Stomach (tissue), 8 donors: ENCODE measurements at regions not wholly inside any gene's neighbourhood (a gene's known extent, or its start where the extent isn't known, plus 50 kb on each side); places are given as distances from the start of the nearest gene placed in this dataset.

Experiments
- DNase-seq, 2 donors: peaks; one replicate each; pipeline versions ENCODE4 v3.0.0 to v3.0.0-alpha.2; 2013 to 2019
- H3K27ac ChIP-seq, 5 donors: fragments of 200-600 bp in 4 of 5; sonication (generic) in 4 of 5; one replicate each; pipeline ENCODE4 v1.5.1; 2013 to 2019; ENCODE audit warnings: mild to moderate bottlenecking in 1 of 5, moderate library complexity in 1 of 5
- H3K27me3 ChIP-seq, 3 donors: fragments of 200-600 bp; sonication (generic); one replicate each; pipeline ENCODE4 v1.5.1; 2017 to 2019; ENCODE audit warnings: mixed run types in 1 of 3
- H3K36me3 ChIP-seq, 4 donors: fragments of 200-600 bp; sonication (generic); 1 replicate in 3 of 4; 2 replicates in 1 of 4; pipeline ENCODE4 v1.5.1; 2016 to 2019
- H3K4me1 ChIP-seq, 4 donors: fragments of 200-600 bp; sonication (generic); one replicate each; pipeline ENCODE4 v1.5.1; 2016 to 2019
- H3K4me3 ChIP-seq, 4 donors: fragments of 200-600 bp; sonication (generic) in 3 of 4; one replicate each; pipeline ENCODE4 v1.5.1; 2016 to 2019; ENCODE audit warnings: mild to moderate bottlenecking in 1 of 4
- H3K9me3 ChIP-seq, 4 donors: fragments of 200-600 bp; sonication (generic); one replicate each; pipeline ENCODE4 v1.5.1; 2016 to 2019
- EP300 ChIP-seq: sonication (generic); formaldehyde crosslinking; IDR thresholded peaks from one replicate; pipeline ENCODE4 v1.6.1; 2017; ENCODE audit warnings: antibody characterized with exemption
- POLR2A ChIP-seq, 4 donors: fragments of 450-650 bp; IDR thresholded peaks; one replicate each; pipeline ENCODE4 v1.6.1; 2016; ENCODE audit warnings: antibody characterized with exemption in 4 of 4, control low read depth in 2 of 4, mild to moderate bottlenecking in 1 of 4, moderate library complexity in 1 of 4
- POLR2AphosphoS5 ChIP-seq, 3 donors: sonication (generic); formaldehyde crosslinking; IDR thresholded peaks; one replicate each; pipeline ENCODE4 v1.6.1; 2016; ENCODE audit warnings: antibody characterized with exemption in 3 of 3
- WGBS, 5 donors: extraction: QIAGEN DNeasy Blood & Tissue Kit in 3 of 5; methylation state at CpG; one replicate each; pipeline versions ENCODE4 v1.1.5 to v1.1.7; 2013 to 2018; 5-methylcytosine and 5-hydroxymethylcytosine counted together
- intact Hi-C: fragments of 100-400 bp; cut with DNase I; formaldehyde crosslinking; loops from one replicate; pipeline ENCODE4 v1.15.1; 2023; ENCODE audit warnings: low total_unique reads
- TF ChIP-seq, protein P1 (sequence below), 7 experiments: fragments of 450-650 bp in 4 of 7; fragments of 200-600 bp in 3 of 7; sonication (generic) in 3 of 7; IDR thresholded peaks; one replicate each; pipeline ENCODE4 v1.5.1; 2016 to 2019; ENCODE audit warnings: antibody characterized with exemption in 7 of 7, control low read depth in 2 of 7, mild to moderate bottlenecking in 1 of 7
- donor health status: healthy with polysubstance abuse.
- donor health status: Bipolar disorder and iron deficiency.
- donor health status: healthy.

DNA sequence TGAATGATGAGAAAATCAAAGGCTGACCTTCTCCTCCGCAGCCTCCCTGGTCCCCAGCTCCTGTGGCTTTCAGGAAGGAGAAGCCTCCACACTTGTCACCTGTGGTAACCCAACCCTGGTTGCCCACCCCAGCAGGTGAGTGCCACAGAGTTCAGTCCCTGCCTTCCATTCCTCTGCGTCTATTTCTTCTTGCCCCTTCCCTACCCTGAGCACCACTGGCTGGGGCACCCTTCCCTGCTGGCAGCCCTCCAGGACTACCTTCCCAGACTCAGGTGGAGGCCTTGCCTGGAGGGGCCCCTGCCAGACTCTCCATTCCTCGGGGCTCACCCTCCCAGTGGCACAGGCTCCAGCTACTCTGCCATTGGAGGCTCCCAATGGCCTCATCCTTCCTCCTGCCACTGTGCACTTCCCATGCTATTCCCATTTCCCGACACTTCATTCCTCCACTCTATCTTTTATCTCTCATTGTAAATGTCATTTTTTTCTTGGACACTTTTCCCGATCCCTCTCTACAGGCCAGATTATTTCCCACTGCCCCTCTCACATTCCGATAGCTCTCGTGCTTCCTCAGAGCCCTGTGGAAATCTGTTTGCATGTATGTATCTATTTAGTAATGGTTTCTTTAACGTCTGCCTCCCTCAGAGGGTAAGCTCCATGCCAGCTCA lies 90.6 kb upstream of the PCBD1 start:
- TF ChIP-seq, protein P1, sequence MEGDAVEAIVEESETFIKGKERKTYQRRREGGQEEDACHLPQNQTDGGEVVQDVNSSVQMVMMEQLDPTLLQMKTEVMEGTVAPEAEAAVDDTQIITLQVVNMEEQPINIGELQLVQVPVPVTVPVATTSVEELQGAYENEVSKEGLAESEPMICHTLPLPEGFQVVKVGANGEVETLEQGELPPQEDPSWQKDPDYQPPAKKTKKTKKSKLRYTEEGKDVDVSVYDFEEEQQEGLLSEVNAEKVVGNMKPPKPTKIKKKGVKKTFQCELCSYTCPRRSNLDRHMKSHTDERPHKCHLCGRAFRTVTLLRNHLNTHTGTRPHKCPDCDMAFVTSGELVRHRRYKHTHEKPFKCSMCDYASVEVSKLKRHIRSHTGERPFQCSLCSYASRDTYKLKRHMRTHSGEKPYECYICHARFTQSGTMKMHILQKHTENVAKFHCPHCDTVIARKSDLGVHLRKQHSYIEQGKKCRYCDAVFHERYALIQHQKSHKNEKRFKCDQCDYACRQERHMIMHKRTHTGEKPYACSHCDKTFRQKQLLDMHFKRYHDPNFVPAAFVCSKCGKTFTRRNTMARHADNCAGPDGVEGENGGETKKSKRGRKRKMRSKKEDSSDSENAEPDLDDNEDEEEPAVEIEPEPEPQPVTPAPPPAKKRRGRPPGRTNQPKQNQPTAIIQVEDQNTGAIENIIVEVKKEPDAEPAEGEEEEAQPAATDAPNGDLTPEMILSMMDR (IDR thresholded peaks at IDR 0.05): no peak
- TF ChIP-seq EP300 (no peak), POLR2A (IDR thresholded peaks at IDR 0.05) (no peak), POLR2AphosphoS5 (IDR thresholded peaks at IDR 0.05) (no peak)
- Histone ChIP-seq H3K9me3 (peaks cover 0 to 7% (median 0%) of the 10 kb centered on the region in 4 donors), H3K27ac (no peak overlapping the region), H3K36me3 (no peaks in the 10 kb centered on the region), H3K27me3 (peaks cover 0 to 11% (median 0%) of the 10 kb centered on the region in 3 donors), H3K4me1 (no peaks in the 10 kb centered on the region), H3K4me3 (no peak overlapping the region)
- intact Hi-C loops: no loop called here
- WGBS, 5 donors: 73 to 84% (median 75%) methylated on average over 8 of the region's 8 CpGs
- DNase-seq: no peak

DNA sequence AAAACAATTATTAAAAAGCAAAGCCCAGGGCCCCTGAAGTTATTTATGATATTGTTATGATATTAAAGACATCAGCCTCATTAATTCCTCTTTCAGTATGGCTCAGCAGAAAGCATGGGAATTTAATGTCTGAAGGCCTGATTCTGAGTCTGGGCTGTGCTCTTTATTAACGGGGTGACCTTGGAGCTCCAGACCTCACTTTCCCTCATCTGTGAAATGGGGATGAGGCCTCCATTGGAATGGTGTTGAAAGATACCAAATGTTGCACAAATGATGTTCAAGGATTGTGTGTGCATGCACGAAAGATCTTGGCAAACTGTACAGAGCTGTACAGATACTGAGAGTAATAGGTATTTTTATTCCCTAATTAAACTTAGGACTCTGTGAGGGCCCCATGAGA lies 92.3 kb upstream of the PCBD1 start:
- Histone ChIP-seq H3K9me3 (peaks cover 0 to 2% (median 0%) of the 10 kb centered on the region in 4 donors), H3K27ac (no peak overlapping the region), H3K4me3 (no peak overlapping the region), H3K27me3 (peaks cover 0 to 6% (median 0%) of the 10 kb centered on the region in 3 donors), H3K36me3 (no peaks in the 10 kb centered on the region), H3K4me1 (no peaks in the 10 kb centered on the region)
- TF ChIP-seq POLR2AphosphoS5 (IDR thresholded peaks at IDR 0.05): no peak
- no peak for DNase-seq
- intact Hi-C loops: no loop called here
- 84 to 94% (median 90%) methylated on average over 2 of the region's 2 CpGs for WGBS, 5 donors

DNA sequence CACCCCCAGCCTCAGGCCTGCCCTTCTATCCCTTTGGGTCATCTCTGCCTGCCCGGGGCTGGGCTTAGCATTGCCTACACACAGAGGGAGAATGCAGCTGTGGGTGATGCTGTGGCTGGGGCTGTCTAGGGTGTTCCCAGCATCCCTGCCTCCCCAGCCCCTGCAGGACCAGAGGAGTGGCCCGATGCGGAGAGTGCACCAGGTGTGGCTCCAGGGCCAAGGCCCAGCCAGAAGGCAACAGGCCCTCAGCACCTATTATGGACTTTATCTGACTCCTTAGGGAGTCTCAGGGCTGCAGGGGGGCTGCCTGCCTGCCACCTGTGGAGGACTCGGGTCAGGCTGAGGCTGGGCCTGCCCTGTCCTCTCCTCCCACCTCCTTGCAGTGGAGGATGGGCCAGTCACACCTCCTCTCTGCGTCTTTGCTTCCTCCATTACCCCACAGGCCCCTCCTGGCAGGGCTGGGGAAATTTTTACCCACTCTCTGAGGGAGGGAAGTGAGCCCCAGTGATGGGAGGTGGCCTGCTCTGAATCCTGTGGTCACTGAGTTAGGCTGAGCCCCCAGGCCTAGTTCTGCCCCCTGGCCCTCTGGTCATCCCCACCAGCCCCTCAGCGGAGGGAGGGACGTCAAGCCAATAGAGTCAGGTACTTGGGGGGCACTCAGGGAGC lies 92.9 kb upstream of the PCBD1 start:
- Histone ChIP-seq H3K9me3 (no peaks in the 10 kb centered on the region), H3K27me3 (peaks cover 0 to 6% (median 0%) of the 10 kb centered on the region in 3 donors), H3K4me3 (no peak overlapping the region), H3K27ac (no peak overlapping the region), H3K4me1 (no peaks in the 10 kb centered on the region), H3K36me3 (no peaks in the 10 kb centered on the region)
- DNase-seq: no peak
- intact Hi-C loops: no loop called here
- 82 to 88% (median 85%) methylated on average over 5 to 7 of the region's 7 CpGs for WGBS, 5 donors
- TF ChIP-seq POLR2A (IDR thresholded peaks at IDR 0.05) (no peak), EP300 (no peak), POLR2AphosphoS5 (IDR thresholded peaks at IDR 0.05) (no peak)
- TF ChIP-seq, protein P1 (IDR thresholded peaks at IDR 0.05): no peak

DNA sequence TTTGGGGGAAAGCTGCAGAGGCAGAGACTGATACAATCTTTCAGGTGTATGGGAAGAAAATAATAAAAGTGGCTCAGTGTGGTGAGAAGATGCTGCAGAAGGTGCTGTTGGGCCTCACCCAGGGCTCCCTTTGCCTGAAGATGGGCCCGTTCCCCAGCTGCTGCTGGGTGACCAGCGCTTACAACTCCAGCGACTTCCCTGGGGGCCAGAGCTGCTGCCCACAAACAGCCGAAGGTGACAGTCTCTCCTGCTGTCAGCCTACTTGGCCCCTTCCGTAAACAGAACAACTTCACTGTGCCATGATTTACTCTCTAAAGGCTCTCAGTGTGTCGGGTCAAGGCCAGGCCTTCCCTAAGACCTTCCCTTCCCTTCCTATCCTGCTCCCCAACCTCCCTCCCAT lies 93.6 kb upstream of the PCBD1 start:
- intact Hi-C loops: no loop called here
- no peak for DNase-seq
- no peak for TF ChIP-seq POLR2A (IDR thresholded peaks at IDR 0.05)
- TF ChIP-seq POLR2AphosphoS5 (IDR thresholded peaks at IDR 0.05): no peak
- TF ChIP-seq, protein P1 (IDR thresholded peaks at IDR 0.05): no peak
- no peak for TF ChIP-seq EP300
- no peaks in the 10 kb centered on the region for H3K9me3 ChIP-seq
- 90 to 93% (median 93%) methylated on average over 6 of the region's 6 CpGs for WGBS, 5 donors
- H3K27me3 ChIP-seq: peaks cover 0 to 6% (median 0%) of the 10 kb centered on the region in 3 donors
- H3K36me3 ChIP-seq: no peaks in the 10 kb centered on the region
- no peak overlapping the region for H3K4me3 ChIP-seq
- no peaks in the 10 kb centered on the region for H3K4me1 ChIP-seq
- H3K27ac ChIP-seq: no peak overlapping the region

DNA sequence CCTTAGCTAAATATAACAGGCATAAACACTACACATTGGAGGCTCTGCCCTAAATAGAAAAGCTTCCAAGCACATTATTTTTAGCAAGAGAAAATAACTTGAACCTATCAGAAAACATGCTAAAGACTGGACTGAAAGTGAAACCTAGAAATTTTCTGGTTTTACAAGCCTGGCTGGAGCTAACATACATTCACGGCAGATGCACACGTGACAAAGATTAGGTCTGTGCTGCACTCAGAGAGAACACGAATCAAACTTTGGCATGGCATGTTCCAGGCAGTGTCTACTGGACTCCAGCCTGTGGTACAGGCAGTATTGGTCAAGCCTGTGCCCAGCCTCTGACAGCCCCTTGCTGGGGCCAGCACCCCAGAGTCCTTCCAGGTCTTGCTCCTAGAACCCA lies 94.1 kb upstream of the PCBD1 start:
- no peak overlapping the region for H3K4me3 ChIP-seq

More for the DNA sequence above, 94.1 kb upstream of the PCBD1 start:
- Histone ChIP-seq H3K4me1 (no peaks in the 10 kb centered on the region), H3K27ac (no peak overlapping the region), H3K27me3 (peaks cover 0 to 6% (median 0%) of the 10 kb centered on the region in 3 donors), H3K9me3 (no peaks in the 10 kb centered on the region), H3K36me3 (no peaks in the 10 kb centered on the region)
- 29 to 56% (median 41%) methylated on average over 3 of the region's 3 CpGs for WGBS, 5 donors
- DNase-seq: peak in 1 of 2 donors; percentile 38
- intact Hi-C loops: no loop called here
- TF ChIP-seq, protein P1 (IDR thresholded peaks at IDR 0.05): no peak
- TF ChIP-seq EP300: no peak
- TF ChIP-seq POLR2AphosphoS5 (IDR thresholded peaks at IDR 0.05): no peak
- no peak for TF ChIP-seq POLR2A (IDR thresholded peaks at IDR 0.05)
